Neuron (in vitro differentiated cells): ENCODE measurements at regions not wholly inside any gene's neighbourhood (a gene's known extent, or its start where the extent isn't known, plus 50 kb on each side); places are given as distances from the start of the nearest gene placed in this dataset.

Experiments used
- H2AFZ ChIP-seq: one replicate; pipeline ENCODE4 v1.6.1; 2013; ENCODE audit warnings: low read depth, mild to moderate bottlenecking, inconsistent platforms, low read length, moderate library complexity
- H3K27me3 ChIP-seq: one replicate; pipeline ENCODE4 v1.6.1; 2013; ENCODE audit warnings: low read length; ENCODE audit not compliant: insufficient read depth
- H3K36me3 ChIP-seq: one replicate; pipeline ENCODE4 v1.6.1; 2013; ENCODE audit warnings: low read length; ENCODE audit not compliant: insufficient read depth
- H3K4me1 ChIP-seq: one replicate; pipeline ENCODE4 v1.6.1; 2013; ENCODE audit warnings: low read length; ENCODE audit not compliant: insufficient read depth
- H3K4me3 ChIP-seq: 2 replicates; pipeline ENCODE4 v1.5.1; 2013; ENCODE audit warnings: mild to moderate bottlenecking, low read length, moderate library complexity
- H3K9me3 ChIP-seq: one replicate; pipeline ENCODE4 v1.6.1; 2013; ENCODE audit warnings: low read length

DNA sequence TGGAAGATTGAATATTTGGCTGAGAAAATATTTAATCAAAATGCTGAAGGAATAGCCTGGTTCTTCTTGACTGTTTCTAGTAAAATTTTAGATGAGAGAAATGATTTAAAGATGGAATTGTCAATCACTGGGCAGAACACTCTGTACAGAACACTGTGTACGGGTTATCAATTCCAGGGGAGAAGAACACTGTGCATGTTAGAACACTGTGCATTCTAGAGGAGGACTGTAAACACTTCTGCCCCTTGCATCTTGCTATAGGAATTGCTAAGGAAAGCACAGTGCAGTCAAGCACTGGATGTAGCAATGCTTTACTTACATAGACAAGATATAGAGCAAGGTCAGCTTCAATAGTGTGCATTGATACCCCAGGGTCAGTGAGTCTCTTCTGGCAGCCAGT is 98.7 kb downstream of the RWDD3 start:
- H3K4me1 ChIP-seq: peaks cover 2% of the 10 kb centered on the region
- no peak overlapping the region for H2AFZ ChIP-seq
- no peaks in the 10 kb centered on the region for H3K27me3 ChIP-seq
- no peaks in the 10 kb centered on the region for H3K36me3 ChIP-seq
- no peak overlapping the region for H3K4me3 ChIP-seq
- H3K9me3 ChIP-seq: no peaks in the 10 kb centered on the region

GRCh38 chr1:95339377-95339776 is 105.4 kb downstream of the RWDD3 start:
- no peaks in the 10 kb centered on the region for H3K27me3 ChIP-seq
- H3K4me3 ChIP-seq: no peak overlapping the region
- H3K36me3 ChIP-seq: no peaks in the 10 kb centered on the region
- H2AFZ ChIP-seq: no peak overlapping the region
- H3K9me3 ChIP-seq: no peaks in the 10 kb centered on the region
- no peaks in the 10 kb centered on the region for H3K4me1 ChIP-seq

GRCh38 chr1:95340061-95340460 is 106.1 kb downstream of the RWDD3 start:
- no peaks in the 10 kb centered on the region for H3K4me1 ChIP-seq
- H3K36me3 ChIP-seq: no peaks in the 10 kb centered on the region

GRCh38 chr1:95352767-95353166 is 118.8 kb downstream of the RWDD3 start:
- no peaks in the 10 kb centered on the region for H3K9me3 ChIP-seq
- H3K4me3 ChIP-seq: no peak overlapping the region
- H3K36me3 ChIP-seq: no peaks in the 10 kb centered on the region
- no peak overlapping the region for H2AFZ ChIP-seq
- H3K4me1 ChIP-seq: no peaks in the 10 kb centered on the region
- H3K27me3 ChIP-seq: no peaks in the 10 kb centered on the region

More at GRCh38 chr1:95340061-95340460, 106.1 kb downstream of the RWDD3 start:
- H3K9me3 ChIP-seq: no peaks in the 10 kb centered on the region
- H3K4me3 ChIP-seq: no peak overlapping the region
- no peaks in the 10 kb centered on the region for H3K27me3 ChIP-seq
- H2AFZ ChIP-seq: no peak overlapping the region

DNA sequence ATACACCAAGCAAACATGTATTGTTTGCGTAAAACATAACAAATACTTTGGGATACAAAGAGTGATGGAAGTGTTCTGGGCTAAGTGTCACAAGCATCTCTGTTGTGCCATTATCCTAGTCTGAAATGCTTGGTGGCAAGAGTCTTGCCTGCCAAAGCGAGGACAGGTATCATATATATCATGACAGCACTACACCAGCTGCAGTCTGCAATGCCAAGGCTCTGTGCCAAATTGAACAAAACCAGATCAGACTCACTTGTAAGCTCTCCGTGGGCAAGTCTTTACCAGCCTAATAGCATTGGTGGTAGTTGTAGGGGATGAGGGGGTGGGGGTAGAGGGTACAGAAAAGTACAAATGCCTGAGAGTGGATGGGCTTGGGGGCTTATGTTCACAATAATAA is 119.2 kb downstream of the RWDD3 start:
- no peaks in the 10 kb centered on the region for H3K9me3 ChIP-seq
- H3K4me1 ChIP-seq: no peaks in the 10 kb centered on the region
- H3K27me3 ChIP-seq: no peaks in the 10 kb centered on the region
- no peaks in the 10 kb centered on the region for H3K36me3 ChIP-seq
- H3K4me3 ChIP-seq: no peak overlapping the region
- no peak overlapping the region for H2AFZ ChIP-seq

GRCh38 chr1:95364546-95364945 is 130.5 kb downstream of the RWDD3 start:
- Histone ChIP-seq H3K9me3 (no peaks in the 10 kb centered on the region), H3K27me3 (no peaks in the 10 kb centered on the region), H2AFZ (no peak overlapping the region), H3K4me1 (no peaks in the 10 kb centered on the region), H3K36me3 (no peaks in the 10 kb centered on the region), H3K4me3 (no peak overlapping the region)

DNA sequence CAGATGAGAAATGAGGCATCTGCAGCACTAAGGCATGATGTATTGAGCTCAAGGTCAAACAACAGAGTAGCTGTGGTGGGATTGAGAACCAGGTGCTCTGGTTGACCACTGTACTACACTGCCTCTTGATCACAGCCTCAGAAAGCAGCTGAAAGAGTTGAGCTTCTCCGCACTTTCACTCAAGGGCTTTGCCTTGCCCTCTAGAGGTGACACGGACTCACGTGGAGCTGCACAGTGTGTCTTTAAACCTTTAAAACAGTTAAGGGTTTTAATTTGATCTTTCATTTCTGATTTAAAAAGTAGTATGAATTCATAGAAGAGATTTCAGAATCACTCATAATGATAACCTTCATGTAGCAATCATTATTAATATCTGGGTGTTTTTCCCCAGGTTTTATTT is 132.5 kb downstream of the RWDD3 start:
- no peaks in the 10 kb centered on the region for H3K27me3 ChIP-seq
- H3K36me3 ChIP-seq: no peaks in the 10 kb centered on the region
- H3K4me1 ChIP-seq: peaks cover 17% of the 10 kb centered on the region
- no peak overlapping the region for H3K4me3 ChIP-seq
- H2AFZ ChIP-seq: no peak overlapping the region
- H3K9me3 ChIP-seq: no peaks in the 10 kb centered on the region

DNA sequence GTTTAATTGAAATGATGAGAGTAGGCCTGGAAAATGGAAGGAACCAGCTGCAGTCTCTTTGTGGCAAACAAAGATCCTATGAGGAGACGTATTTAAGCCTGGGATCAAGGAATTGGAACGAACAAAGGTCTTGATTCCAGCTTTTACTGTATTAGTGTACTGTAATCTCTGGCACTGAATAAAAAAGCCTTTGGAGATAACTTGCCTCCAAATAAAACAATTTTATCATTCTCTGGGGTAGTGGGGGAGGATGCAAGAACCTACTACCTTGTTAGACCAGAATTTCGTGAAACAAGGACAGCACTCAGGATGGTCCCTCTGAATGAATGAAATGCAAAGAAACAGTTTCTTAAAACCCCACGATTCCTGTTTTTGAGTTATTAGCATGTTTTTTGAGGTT is 134.2 kb downstream of the RWDD3 start:
- Histone ChIP-seq H3K4me1 (peaks cover 24% of the 10 kb centered on the region), H3K36me3 (no peaks in the 10 kb centered on the region), H3K9me3 (no peaks in the 10 kb centered on the region), H2AFZ (no peak overlapping the region), H3K4me3 (no peak overlapping the region), H3K27me3 (no peaks in the 10 kb centered on the region)

DNA sequence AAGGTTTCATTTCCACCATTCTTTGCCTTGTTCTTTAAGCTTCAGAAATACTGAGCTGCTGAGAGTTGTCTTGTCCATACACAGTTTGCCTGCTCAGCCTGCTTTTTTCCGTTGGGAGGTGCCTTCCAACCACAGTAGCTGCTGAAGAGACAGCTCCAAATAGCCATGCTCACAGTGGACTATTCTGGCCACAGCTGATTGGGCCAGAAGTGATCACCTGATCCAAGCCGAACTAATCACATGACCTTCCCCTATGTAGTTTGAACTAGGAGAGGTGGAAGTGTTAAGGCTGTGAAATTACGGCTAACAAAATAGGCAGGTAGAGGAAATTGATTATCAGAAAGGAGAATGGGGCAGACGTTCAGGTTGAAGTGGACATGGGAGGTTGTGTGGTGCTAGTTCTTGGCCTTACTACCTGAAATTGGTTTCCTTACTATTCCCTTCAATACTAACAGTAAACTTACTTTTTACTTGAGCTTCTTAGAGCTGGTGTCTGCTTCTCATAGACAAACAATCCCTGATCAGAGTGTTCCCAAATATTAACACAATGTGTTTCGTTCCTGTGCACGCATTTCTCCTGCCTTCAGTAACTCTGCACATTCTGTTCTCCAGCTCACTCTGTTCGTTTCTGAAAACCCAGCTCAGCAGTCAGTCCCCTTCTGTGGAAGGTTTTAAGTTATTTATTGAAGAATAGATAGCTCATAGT is 136.1 kb downstream of the RWDD3 start:
- Histone ChIP-seq H2AFZ (peak overlapping the region; percentile 30), H3K27me3 (no peaks in the 10 kb centered on the region), H3K36me3 (no peaks in the 10 kb centered on the region), H3K4me1 (peaks cover 24% of the 10 kb centered on the region), H3K4me3 (no peak overlapping the region), H3K9me3 (no peaks in the 10 kb centered on the region)

GRCh38 chr1:95370691-95371562 is 136.9 kb downstream of the RWDD3 start:
- peaks cover 24% of the 10 kb centered on the region for H3K4me1 ChIP-seq
- H3K9me3 ChIP-seq: no peaks in the 10 kb centered on the region
- H3K27me3 ChIP-seq: no peaks in the 10 kb centered on the region
- no peaks in the 10 kb centered on the region for H3K36me3 ChIP-seq
- H3K4me3 ChIP-seq: no peak overlapping the region
- H2AFZ ChIP-seq: peak overlapping the region; percentile 32

DNA sequence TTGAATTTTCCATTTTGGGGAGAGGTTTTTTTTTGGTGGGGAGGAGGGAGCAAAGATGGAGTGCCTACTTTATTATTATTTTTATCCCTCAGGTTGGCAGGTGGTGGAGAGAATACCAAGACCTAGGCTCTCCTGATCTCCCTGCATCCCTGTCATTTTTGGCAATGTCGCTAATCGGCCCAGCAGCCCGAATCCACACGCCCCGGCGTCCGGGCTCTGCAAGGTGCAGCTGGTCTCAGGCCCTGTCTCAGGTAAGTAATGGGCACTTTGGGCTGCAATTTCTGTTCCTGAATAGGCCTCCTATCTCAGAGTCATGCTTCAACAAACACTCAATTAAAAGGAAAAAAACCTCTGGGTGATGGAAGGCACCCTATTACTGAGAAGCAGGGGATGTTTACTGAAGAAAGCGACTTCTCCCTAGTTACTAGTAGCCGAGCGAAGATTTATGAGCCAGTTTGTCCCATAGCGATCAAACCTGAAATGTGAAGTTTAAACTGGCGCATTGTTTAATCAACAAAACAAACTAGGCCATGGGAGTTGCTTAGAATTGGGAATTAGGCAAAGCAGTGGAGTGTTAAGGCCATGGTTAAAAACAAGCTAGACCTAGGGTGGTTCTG is 137.8 kb downstream of the RWDD3 start:
- peak overlapping the region; percentile 32 for H2AFZ ChIP-seq

DNA sequence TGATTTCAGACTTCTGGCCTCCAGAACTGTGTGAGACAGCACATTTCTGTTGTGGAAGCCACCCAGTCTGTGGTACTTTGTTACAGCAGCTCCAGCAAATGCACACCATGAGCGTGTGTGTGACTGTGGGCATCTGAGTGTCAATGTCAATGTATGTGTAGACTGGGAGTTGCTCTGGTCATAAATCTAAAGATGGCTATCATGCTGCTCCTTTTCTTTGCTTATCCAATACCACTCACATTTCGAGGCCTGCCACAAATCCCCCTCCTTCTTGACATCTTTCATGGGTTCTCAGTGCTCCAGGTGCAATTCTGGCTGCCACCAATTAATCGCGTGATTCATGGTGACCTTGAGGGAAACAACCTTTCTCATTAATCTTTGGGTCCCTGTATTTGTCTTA is 141.2 kb downstream of the RWDD3 start:
- H3K36me3 ChIP-seq: no peaks in the 10 kb centered on the region
- no peaks in the 10 kb centered on the region for H3K9me3 ChIP-seq
- H3K27me3 ChIP-seq: no peaks in the 10 kb centered on the region
- peaks cover 21% of the 10 kb centered on the region for H3K4me1 ChIP-seq
- no peak overlapping the region for H2AFZ ChIP-seq
- no peak overlapping the region for H3K4me3 ChIP-seq

More for the DNA sequence above, 137.8 kb downstream of the RWDD3 start:
- H3K9me3 ChIP-seq: no peaks in the 10 kb centered on the region
- no peaks in the 10 kb centered on the region for H3K36me3 ChIP-seq
- peaks cover 24% of the 10 kb centered on the region for H3K4me1 ChIP-seq
- no peaks in the 10 kb centered on the region for H3K27me3 ChIP-seq
- H3K4me3 ChIP-seq: no peak overlapping the region

- Histone ChIP-seq H3K9me3 (no peaks in the 10 kb centered on the region), H3K36me3 (no peaks in the 10 kb centered on the region), H3K27me3 (no peaks in the 10 kb centered on the region), H3K4me1 (peaks cover 11% of the 10 kb centered on the region), H2AFZ (no peak overlapping the region), H3K4me3 (no peak overlapping the region)
These were observed 146.9 kb downstream of the RWDD3 start for GRCh38 chr1:95380909-95381308.
